ENCODE measurements at regions not wholly inside any gene's neighbourhood (a gene's known extent, or its start where the extent isn't known, plus 50 kb on each side); places are given as distances from the start of the nearest gene placed in this dataset.

GRCh38 chr3:64917914-64918453 lies 230.2 kb upstream of the ADAMTS9 start:
- TF ChIP-seq, protein P1, sequence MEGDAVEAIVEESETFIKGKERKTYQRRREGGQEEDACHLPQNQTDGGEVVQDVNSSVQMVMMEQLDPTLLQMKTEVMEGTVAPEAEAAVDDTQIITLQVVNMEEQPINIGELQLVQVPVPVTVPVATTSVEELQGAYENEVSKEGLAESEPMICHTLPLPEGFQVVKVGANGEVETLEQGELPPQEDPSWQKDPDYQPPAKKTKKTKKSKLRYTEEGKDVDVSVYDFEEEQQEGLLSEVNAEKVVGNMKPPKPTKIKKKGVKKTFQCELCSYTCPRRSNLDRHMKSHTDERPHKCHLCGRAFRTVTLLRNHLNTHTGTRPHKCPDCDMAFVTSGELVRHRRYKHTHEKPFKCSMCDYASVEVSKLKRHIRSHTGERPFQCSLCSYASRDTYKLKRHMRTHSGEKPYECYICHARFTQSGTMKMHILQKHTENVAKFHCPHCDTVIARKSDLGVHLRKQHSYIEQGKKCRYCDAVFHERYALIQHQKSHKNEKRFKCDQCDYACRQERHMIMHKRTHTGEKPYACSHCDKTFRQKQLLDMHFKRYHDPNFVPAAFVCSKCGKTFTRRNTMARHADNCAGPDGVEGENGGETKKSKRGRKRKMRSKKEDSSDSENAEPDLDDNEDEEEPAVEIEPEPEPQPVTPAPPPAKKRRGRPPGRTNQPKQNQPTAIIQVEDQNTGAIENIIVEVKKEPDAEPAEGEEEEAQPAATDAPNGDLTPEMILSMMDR (IDR thresholded peaks at IDR 0.05): no peak
- TF ChIP-seq ZFX (IDR thresholded peaks at IDR 0.05; ENCODE audit: borderline replicate concordance): no peak
